Thoracic aorta (tissue), 2 donors: ENCODE measurements at regions not wholly inside any gene's neighbourhood (a gene's known extent, or its start where the extent isn't known, plus 50 kb on each side); places are given as distances from the start of the nearest gene placed in this dataset.

Experiments
- ATAC-seq: fragments of 150-250 bp; one replicate; pipeline ENCODE4 v1.8.0; 2017; ENCODE audit warnings: low read depth; ENCODE audit not compliant: insufficient number of reproducible peaks, low FRiP score
- DNase-seq: peaks from one replicate; pipeline ENCODE4 v3.0.0-alpha.2; 2020; ENCODE audit warnings: low spot score
- H3K27ac ChIP-seq, 2 donors: fragments of 200-600 bp; sonication (generic); 1 replicate in 1 of 2; 2 replicates in 1 of 2; pipeline ENCODE4 v1.5.1; 2016; ENCODE audit warnings: mild to moderate bottlenecking in 2 of 2, moderate library complexity in 2 of 2
- H3K27me3 ChIP-seq: fragments of 200-600 bp; sonication (generic); replicated peaks from 2 replicates; pipeline ENCODE4 v1.6.0; 2016; ENCODE audit warnings: mild to moderate bottlenecking; ENCODE audit not compliant: insufficient read depth
- H3K36me3 ChIP-seq: fragments of 200-600 bp; sonication (generic); one replicate; pipeline ENCODE4 v1.5.1; 2016
- H3K4me1 ChIP-seq, 2 donors: fragments of 200-600 bp; sonication (generic); 1 replicate in 1 of 2; 2 replicates in 1 of 2; pipeline versions ENCODE4 v1.5.1 to v1.6.0; 2016; ENCODE audit warnings: low read depth in 2 of 2, mild to moderate bottlenecking in 1 of 2; ENCODE audit not compliant: control insufficient read depth in 1 of 2
- H3K4me3 ChIP-seq: fragments of 200-600 bp; sonication (generic); 2 replicates; pipeline ENCODE4 v1.5.1; 2016; ENCODE audit warnings: mild to moderate bottlenecking
- H3K9me3 ChIP-seq: fragments of 200-600 bp; sonication (generic); 2 replicates; pipeline ENCODE4 v1.5.1; 2016
- CTCF ChIP-seq: fragments of 200-600 bp; sonication (generic); IDR thresholded peaks from one replicate; pipeline ENCODE4 v1.5.1; 2019; ENCODE audit warnings: antibody characterized with exemption

- no peak for TF ChIP-seq CTCF
- H3K36me3 ChIP-seq: no peaks in the 10 kb centered on the region
- H3K4me3 ChIP-seq: no peak overlapping the region
- ATAC-seq (no peak), DNase-seq (no peak)
- H3K27me3 ChIP-seq: no peaks in the 10 kb centered on the region
- H3K9me3 ChIP-seq: no peaks in the 10 kb centered on the region
- no peaks in the 10 kb centered on the region for H3K4me1 ChIP-seq
- H3K27ac ChIP-seq: no peak overlapping the region
Measured at GRCh38 chr11:70631624-70632047, 233.3 kb downstream of the CTTN start.

GRCh38 chr11:70633610-70634009 is 235.3 kb downstream of the CTTN start:
- Histone ChIP-seq H3K4me1 (no peaks in the 10 kb centered on the region), H3K4me3 (no peak overlapping the region), H3K27ac (no peak overlapping the region), H3K27me3 (no peaks in the 10 kb centered on the region), H3K9me3 (no peaks in the 10 kb centered on the region), H3K36me3 (no peaks in the 10 kb centered on the region)
- DNase-seq: no peak
- TF ChIP-seq CTCF: no peak
- no peak for ATAC-seq

- ATAC-seq (no peak), DNase-seq (no peak)
- Histone ChIP-seq H3K27me3 (no peaks in the 10 kb centered on the region), H3K9me3 (no peaks in the 10 kb centered on the region), H3K4me1 (no peaks in the 10 kb centered on the region), H3K4me3 (no peak overlapping the region), H3K36me3 (no peaks in the 10 kb centered on the region), H3K27ac (no peak overlapping the region)
- no peak for TF ChIP-seq CTCF
Measured at GRCh38 chr11:70636659-70637058, 238.3 kb downstream of the CTTN start.

- DNase-seq (no peak), ATAC-seq (no peak)
- H3K9me3 ChIP-seq: no peaks in the 10 kb centered on the region
Measured at GRCh38 chr11:70637186-70637800, 239.0 kb downstream of the CTTN start.

GRCh38 chr11:70637949-70638583 is 239.7 kb downstream of the CTTN start:
- no peaks in the 10 kb centered on the region for H3K9me3 ChIP-seq
- H3K4me3 ChIP-seq: no peak overlapping the region
- TF ChIP-seq CTCF: no peak
- H3K4me1 ChIP-seq: no peaks in the 10 kb centered on the region
- H3K27ac ChIP-seq: no peak overlapping the region
- no peaks in the 10 kb centered on the region for H3K27me3 ChIP-seq
- H3K36me3 ChIP-seq: no peaks in the 10 kb centered on the region
- no peak for ATAC-seq
- no peak for DNase-seq

More at GRCh38 chr11:70637186-70637800, 239.0 kb downstream of the CTTN start:
- no peaks in the 10 kb centered on the region for H3K36me3 ChIP-seq
- no peak for TF ChIP-seq CTCF
- H3K27ac ChIP-seq: no peak overlapping the region
- H3K4me1 ChIP-seq: no peaks in the 10 kb centered on the region
- H3K4me3 ChIP-seq: no peak overlapping the region
- H3K27me3 ChIP-seq: no peaks in the 10 kb centered on the region
